ENCODE measurements at regions not wholly inside any gene's neighbourhood (a gene's known extent, or its start where the extent isn't known, plus 50 kb on each side); places are given as distances from the start of the nearest gene placed in this dataset.

DNA sequence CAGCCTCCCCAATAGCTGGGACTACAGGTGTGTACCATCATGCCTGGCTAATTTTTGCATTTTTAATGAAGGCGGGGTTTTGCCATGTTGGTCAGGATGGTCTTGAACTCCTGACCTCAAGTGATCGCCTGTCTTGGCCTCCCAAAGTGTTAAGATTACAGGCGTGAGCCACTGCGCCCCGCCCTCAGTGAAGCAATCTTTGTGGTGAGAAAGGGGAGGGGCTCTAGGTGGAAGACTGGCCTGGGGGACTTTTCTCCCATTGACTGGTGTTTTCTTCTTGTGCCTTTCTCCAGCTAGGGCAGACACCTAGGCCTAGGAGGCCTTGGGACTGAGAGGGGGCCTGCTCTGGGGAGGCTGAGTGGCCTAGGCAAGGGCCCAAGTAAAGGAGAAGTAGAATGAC lies 84.1 kb downstream of the DNAAF9 start:
- no peaks in the 10 kb centered on the region for H3K9me3 ChIP-seq (ENCODE audit: control insufficient read depth in 2 of 3, insufficient read depth in 1 of 3, low read length in 3 of 3)
- no peak for FAIRE-seq
- intact Hi-C loops (cut with DNase I): no loop called here
- no peak for DNase-seq
- no peaks in the 10 kb centered on the region for H3K4me1 ChIP-seq (ENCODE audit: control insufficient read depth in 2 of 3, insufficient read depth in 2 of 3, low read depth in 1 of 3, low read length in 3 of 3)
- TF ChIP-seq, protein P1, sequence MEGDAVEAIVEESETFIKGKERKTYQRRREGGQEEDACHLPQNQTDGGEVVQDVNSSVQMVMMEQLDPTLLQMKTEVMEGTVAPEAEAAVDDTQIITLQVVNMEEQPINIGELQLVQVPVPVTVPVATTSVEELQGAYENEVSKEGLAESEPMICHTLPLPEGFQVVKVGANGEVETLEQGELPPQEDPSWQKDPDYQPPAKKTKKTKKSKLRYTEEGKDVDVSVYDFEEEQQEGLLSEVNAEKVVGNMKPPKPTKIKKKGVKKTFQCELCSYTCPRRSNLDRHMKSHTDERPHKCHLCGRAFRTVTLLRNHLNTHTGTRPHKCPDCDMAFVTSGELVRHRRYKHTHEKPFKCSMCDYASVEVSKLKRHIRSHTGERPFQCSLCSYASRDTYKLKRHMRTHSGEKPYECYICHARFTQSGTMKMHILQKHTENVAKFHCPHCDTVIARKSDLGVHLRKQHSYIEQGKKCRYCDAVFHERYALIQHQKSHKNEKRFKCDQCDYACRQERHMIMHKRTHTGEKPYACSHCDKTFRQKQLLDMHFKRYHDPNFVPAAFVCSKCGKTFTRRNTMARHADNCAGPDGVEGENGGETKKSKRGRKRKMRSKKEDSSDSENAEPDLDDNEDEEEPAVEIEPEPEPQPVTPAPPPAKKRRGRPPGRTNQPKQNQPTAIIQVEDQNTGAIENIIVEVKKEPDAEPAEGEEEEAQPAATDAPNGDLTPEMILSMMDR (IDR thresholded peaks at IDR 0.05; ENCODE audit: borderline replicate concordance, extremely low read depth, insufficient read depth): no peak
- H3K9ac ChIP-seq (ENCODE audit: low read length in 3 of 3): no peak overlapping the region
- no peaks in the 10 kb centered on the region for H3K27me3 ChIP-seq (ENCODE audit: control insufficient read depth, insufficient read depth, low read length)
- peaks cover 6 to 54% (median 45%) of the 10 kb centered on the region in 3 donors for H3K36me3 ChIP-seq (ENCODE audit: control insufficient read depth in 2 of 3, insufficient read depth in 3 of 3, low read length in 3 of 3)
- H3K27ac ChIP-seq (ENCODE audit: low read depth in 2 of 2, low read length in 2 of 2): no peak overlapping the region
- H3K4me3 ChIP-seq (ENCODE audit: low read length in 3 of 3): no peak overlapping the region

GRCh38 chr20:3318226-3318884 lies 79.4 kb upstream of the SLC4A11 start:
- H3K36me3 ChIP-seq (ENCODE audit: control insufficient read depth in 2 of 3, insufficient read depth in 3 of 3, low read length in 3 of 3): peaks cover 9 to 43% (median 27%) of the 10 kb centered on the region in 3 donors
- intact Hi-C loops (cut with DNase I): no loop called here
- H3K27ac ChIP-seq (ENCODE audit: low read depth in 2 of 2, low read length in 2 of 2): no peak overlapping the region
- no peaks in the 10 kb centered on the region for H3K27me3 ChIP-seq (ENCODE audit: control insufficient read depth, insufficient read depth, low read length)
- TF ChIP-seq, protein P1 (IDR thresholded peaks at IDR 0.05; ENCODE audit: borderline replicate concordance, extremely low read depth, insufficient read depth): no peak
- no peak overlapping the region for H3K4me3 ChIP-seq (ENCODE audit: low read length in 3 of 3)
- H3K9ac ChIP-seq (ENCODE audit: low read length in 3 of 3): no peak overlapping the region
- no peak for FAIRE-seq
- DNase-seq: no peak
- no peaks in the 10 kb centered on the region for H3K9me3 ChIP-seq (ENCODE audit: control insufficient read depth in 2 of 3, insufficient read depth in 1 of 3, low read length in 3 of 3)
- H3K4me1 ChIP-seq (ENCODE audit: control insufficient read depth in 2 of 3, insufficient read depth in 2 of 3, low read depth in 1 of 3, low read length in 3 of 3): peaks cover 0 to 7% (median 0%) of the 10 kb centered on the region in 3 donors

DNA sequence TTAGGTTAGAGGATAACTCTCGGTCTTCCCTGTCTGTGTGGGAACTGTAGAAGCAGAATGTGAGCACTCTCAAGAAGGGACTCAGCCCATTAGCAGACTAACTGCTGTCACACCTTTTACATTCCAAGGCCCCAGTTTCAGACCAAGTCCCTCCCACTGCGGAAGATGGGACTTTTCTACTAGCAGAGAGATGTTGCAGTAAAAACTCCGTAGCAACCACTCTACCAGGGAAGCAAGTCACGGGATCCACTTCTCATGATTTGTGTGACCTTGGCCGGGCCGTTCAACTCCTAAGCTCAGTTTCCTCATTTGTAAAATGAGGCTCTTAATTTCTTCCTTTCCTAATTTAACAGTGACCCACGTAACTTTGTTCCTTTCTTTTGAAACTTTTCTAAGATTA lies 77.1 kb upstream of the SLC4A11 start:
- H3K4me3 ChIP-seq (ENCODE audit: low read length in 3 of 3): no peak overlapping the region
- intact Hi-C loops (cut with DNase I): no loop called here
- no peaks in the 10 kb centered on the region for H3K27me3 ChIP-seq (ENCODE audit: control insufficient read depth, insufficient read depth, low read length)
- peaks cover 7 to 32% (median 11%) of the 10 kb centered on the region in 3 donors for H3K36me3 ChIP-seq (ENCODE audit: control insufficient read depth in 2 of 3, insufficient read depth in 3 of 3, low read length in 3 of 3)
- no peak overlapping the region for H3K9ac ChIP-seq (ENCODE audit: low read length in 3 of 3)
- DNase-seq: no peak
- TF ChIP-seq, protein P1 (IDR thresholded peaks at IDR 0.05; ENCODE audit: borderline replicate concordance, extremely low read depth, insufficient read depth): no peak
- FAIRE-seq: no peak
- H3K27ac ChIP-seq (ENCODE audit: low read depth in 2 of 2, low read length in 2 of 2): no peak overlapping the region
- no peaks in the 10 kb centered on the region for H3K9me3 ChIP-seq (ENCODE audit: control insufficient read depth in 2 of 3, insufficient read depth in 1 of 3, low read length in 3 of 3)
- peaks cover 0 to 7% (median 0%) of the 10 kb centered on the region in 3 donors for H3K4me1 ChIP-seq (ENCODE audit: control insufficient read depth in 2 of 3, insufficient read depth in 2 of 3, low read depth in 1 of 3, low read length in 3 of 3)
